Calu3 (cell line): ENCODE measurements at regions not wholly inside any gene's neighbourhood (a gene's known extent, or its start where the extent isn't known, plus 50 kb on each side); places are given as distances from the start of the nearest gene placed in this dataset.

Source experiments
- BruUV-seq: library from RNA; stranded (reverse); fragments of 400-500 nt; replicated peaks from 2 replicates; lab custom pipeline; 2021; lab: Mats Ljungman, UMichigan
- CTCF ChIA-PET: fragments of 300-600 bp; sonication (Branson Sonifier 250); formaldehyde crosslinking; loops from one replicate; lab custom pipeline; 2022; ENCODE audit warnings: antibody characterized with exemption; lab: Charles Lee
- DNase-seq: peaks from one replicate; pipeline ENCODE4 v3.0.0; 2022
- H3K27ac Mint-ChIP-seq: one replicate; pipeline ENCODE4 v1.8.0; 2022; ENCODE audit warnings: mixed read lengths; ENCODE audit not compliant: unreplicated experiment
- H3K27me3 Mint-ChIP-seq: one replicate; pipeline ENCODE4 v1.8.0; 2022; ENCODE audit warnings: mixed read lengths; ENCODE audit not compliant: unreplicated experiment
- H3K36me3 Mint-ChIP-seq: one replicate; pipeline ENCODE4 v1.8.0; 2022; ENCODE audit warnings: mild to moderate bottlenecking, moderate library complexity, mixed read lengths; ENCODE audit not compliant: insufficient read depth, unreplicated experiment
- H3K4me1 Mint-ChIP-seq: one replicate; pipeline ENCODE4 v1.8.0; 2022; ENCODE audit warnings: mild to moderate bottlenecking, low read depth, mixed read lengths; ENCODE audit not compliant: unreplicated experiment
- H3K4me3 Mint-ChIP-seq: one replicate; pipeline ENCODE4 v1.8.0; 2022; ENCODE audit warnings: mild to moderate bottlenecking, low read depth, moderate library complexity, mixed read lengths; ENCODE audit not compliant: unreplicated experiment
- H3K9me3 Mint-ChIP-seq: one replicate; pipeline ENCODE4 v1.8.0; 2022; ENCODE audit warnings: low read depth, mixed read lengths; ENCODE audit not compliant: unreplicated experiment
- CTCF ChIP-seq: fragments of 200-600 bp; IDR thresholded peaks from one replicate; pipeline ENCODE4 v1.8.0; 2022; ENCODE audit warnings: antibody characterized with exemption; ENCODE audit not compliant: unreplicated experiment
- intact Hi-C: fragments of 100-400 bp; cut with micrococcal nuclease; formaldehyde crosslinking; loops from one replicate; pipeline ENCODE4 v1.10.0; 2022; ENCODE audit not compliant: unreplicated experiment

GRCh38 chr13:80012251-80012650 lies 328.7 kb downstream of the SPRY2 start:
- Mint-ChIP-seq H3K4me1 (peaks cover 10% of the 10 kb centered on the region), H3K27me3 (no peaks in the 10 kb centered on the region), H3K27ac (no peak overlapping the region), H3K36me3 (no peaks in the 10 kb centered on the region), H3K4me3 (no peak overlapping the region), H3K9me3 (no peaks in the 10 kb centered on the region)
- no TSS peak for BruUV-seq
- CTCF ChIA-PET, result interaction anchor here (0.8 kb wide), 1 partner anchor 333 kb away, joined by 3 read pairs; no protein-coding TSS in a partner anchor
- intact Hi-C loops, result no loop called here
- no peak for TF ChIP-seq CTCF
- no peak for DNase-seq

- TF ChIP-seq CTCF, result no peak
- Mint-ChIP-seq H3K36me3 (no peaks in the 10 kb centered on the region), H3K9me3 (no peaks in the 10 kb centered on the region), H3K4me3 (no peak overlapping the region), H3K27ac (no peak overlapping the region), H3K27me3 (no peaks in the 10 kb centered on the region), H3K4me1 (peaks cover 10% of the 10 kb centered on the region)
- no TSS peak for BruUV-seq
- DNase-seq, result no peak
- intact Hi-C loops, result no loop called here
- CTCF ChIA-PET, result interaction anchor here (0.8 kb wide), 1 partner anchor 332 kb away, joined by 3 read pairs; no protein-coding TSS in a partner anchor
Observed at GRCh38 chr13:80011448-80012212, 329.3 kb downstream of the SPRY2 start.

GRCh38 chr13:80010846-80011245 lies 330.1 kb downstream of the SPRY2 start:
- BruUV-seq, result no TSS peak
- Mint-ChIP-seq H3K4me3 (no peak overlapping the region), H3K27ac (no peak overlapping the region), H3K36me3 (no peaks in the 10 kb centered on the region), H3K9me3 (no peaks in the 10 kb centered on the region), H3K27me3 (no peaks in the 10 kb centered on the region), H3K4me1 (peaks cover 10% of the 10 kb centered on the region)
- intact Hi-C loops, result no loop called here
- CTCF ChIA-PET, result no interaction called here
- no peak for TF ChIP-seq CTCF
- DNase-seq, result no peak

GRCh38 chr13:80010286-80010831 lies 330.6 kb downstream of the SPRY2 start:
- CTCF ChIA-PET, result no interaction called here
- no TSS peak for BruUV-seq
- H3K9me3 Mint-ChIP-seq, result no peaks in the 10 kb centered on the region

More at GRCh38 chr13:80010286-80010831, 330.6 kb downstream of the SPRY2 start:
- Mint-ChIP-seq H3K27me3 (no peaks in the 10 kb centered on the region), H3K36me3 (no peaks in the 10 kb centered on the region), H3K4me1 (peaks cover 10% of the 10 kb centered on the region), H3K4me3 (no peak overlapping the region), H3K27ac (no peak overlapping the region)
- intact Hi-C loops, result no loop called here
- no peak for TF ChIP-seq CTCF
- DNase-seq, result no peak
